HG03064 (cell line): ENCODE measurements at regions not wholly inside any gene's neighbourhood (a gene's known extent, or its start where the extent isn't known, plus 50 kb on each side); places are given as distances from the start of the nearest gene placed in this dataset.
"Not testable (repeated sequence)": the region's sequence is repeated elsewhere in the genome, so short reads cannot be mapped to it uniquely, and the experiment has no call there.

ENCODE experiments used
- ATAC-seq: cut with Tn5 transposase; IDR thresholded peaks from one replicate; pipeline ENCODE4 v1.9.1; 2021; ENCODE audit warnings: low read depth; ENCODE audit not compliant: unreplicated experiment

- ATAC-seq = not testable (repeated sequence)
Observed at GRCh38 chr6:26795474-26796307, 136.1 kb upstream of the ZNF322 start.

GRCh38 chr6:26799903-26800633, 140.5 kb upstream of the ZNF322 start:
- ATAC-seq = not testable (repeated sequence)

- ATAC-seq = not testable (repeated sequence)
Observed at GRCh38 chr6:26803762-26804161, 144.2 kb upstream of the ZNF322 start.

GRCh38 chr6:26811486-26812116, 152.1 kb upstream of the ZNF322 start:
- ATAC-seq = not testable (repeated sequence)

- ATAC-seq = not testable (repeated sequence)
Observed at GRCh38 chr6:26818640-26819225, 159.2 kb upstream of the ZNF322 start.

- not testable (repeated sequence) for ATAC-seq
Observed at GRCh38 chr6:26827965-26828364, 168.4 kb upstream of the ZNF322 start.

GRCh38 chr6:26829480-26829879, 169.9 kb upstream of the ZNF322 start:
- not testable (repeated sequence) for ATAC-seq

GRCh38 chr6:26830992-26831391, 171.4 kb upstream of the ZNF322 start:
- ATAC-seq = not testable (repeated sequence)

GRCh38 chr6:26835707-26836106, 176.2 kb upstream of the ZNF322 start:
- not testable (repeated sequence) for ATAC-seq

- ATAC-seq = not testable (repeated sequence)
Observed at GRCh38 chr6:26836657-26837056, 177.1 kb upstream of the ZNF322 start.

GRCh38 chr6:26844823-26845222, 185.3 kb upstream of the ZNF322 start:
- not testable (repeated sequence) for ATAC-seq

GRCh38 chr6:26857289-26857688, 197.7 kb upstream of the ZNF322 start:
- ATAC-seq = not testable (repeated sequence)

GRCh38 chr6:26859067-26859770, 199.7 kb upstream of the ZNF322 start:
- ATAC-seq = not testable (repeated sequence)

GRCh38 chr6:26859771-26860163, 200.2 kb upstream of the ZNF322 start:
- not testable (repeated sequence) for ATAC-seq

- not testable (repeated sequence) for ATAC-seq
Observed at GRCh38 chr6:26861913-26862312, 202.4 kb upstream of the ZNF322 start.

- not testable (repeated sequence) for ATAC-seq
Observed at GRCh38 chr6:26863641-26864040, 204.1 kb upstream of the ZNF322 start.

GRCh38 chr6:26898785-26899184, 239.2 kb upstream of the ZNF322 start:
- ATAC-seq = not testable (repeated sequence)

GRCh38 chr6:26924206-26924605, 264.7 kb upstream of the ZNF322 start:
- not testable (repeated sequence) for ATAC-seq

- ATAC-seq = not testable (repeated sequence)
Observed at GRCh38 chr6:26928190-26928589, 268.6 kb upstream of the ZNF322 start.

- ATAC-seq = not testable (repeated sequence)
Observed at GRCh38 chr6:26937258-26937657, 277.7 kb upstream of the ZNF322 start.
